ENCODE measurements at regions not wholly inside any gene's neighbourhood (a gene's known extent, or its start where the extent isn't known, plus 50 kb on each side); places are given as distances from the start of the nearest gene placed in this dataset.

DNA sequence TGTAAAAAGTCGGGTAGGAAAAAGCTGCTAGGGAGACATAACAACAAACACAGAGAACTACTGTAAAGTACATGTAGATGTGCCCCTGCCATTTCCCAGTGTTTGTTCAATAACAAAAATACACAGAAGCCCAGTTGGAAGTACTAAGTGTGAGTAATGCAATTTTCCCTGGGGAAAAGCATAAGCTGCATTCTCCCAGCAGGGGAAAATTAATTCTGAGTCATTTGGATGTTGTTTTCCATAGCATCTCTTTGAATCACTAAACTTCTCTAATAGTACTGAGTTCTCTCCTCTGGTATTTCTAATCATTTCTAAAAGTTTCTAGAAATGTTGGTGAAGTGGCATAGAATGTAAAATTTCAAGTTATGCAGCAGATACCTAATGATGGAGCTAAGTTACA is 1114.9 kb downstream of the C4orf33 start:
- Histone ChIP-seq H3K27me3 (ENCODE audit: control insufficient read depth in 1 of 2, insufficient read depth in 2 of 2, low read length in 2 of 2) (no peaks in the 10 kb centered on the region), H3K9me3 (ENCODE audit: control insufficient read depth in 1 of 2, low read length in 2 of 2) (no peaks in the 10 kb centered on the region), H3K4me3 (ENCODE audit: low read depth in 1 of 2, low read length in 2 of 2) (no peak overlapping the region), H3K27ac (ENCODE audit: low read depth, low read length) (no peak overlapping the region), H3K4me1 (ENCODE audit: control insufficient read depth in 1 of 2, insufficient read depth in 2 of 2, low read length in 2 of 2) (no peaks in the 10 kb centered on the region), H3K36me3 (ENCODE audit: control insufficient read depth in 1 of 2, insufficient read depth in 2 of 2, low read length in 2 of 2) (no peaks in the 10 kb centered on the region), H3K9ac (ENCODE audit: low read depth in 1 of 2, low read length in 2 of 2) (no peak overlapping the region)

DNA sequence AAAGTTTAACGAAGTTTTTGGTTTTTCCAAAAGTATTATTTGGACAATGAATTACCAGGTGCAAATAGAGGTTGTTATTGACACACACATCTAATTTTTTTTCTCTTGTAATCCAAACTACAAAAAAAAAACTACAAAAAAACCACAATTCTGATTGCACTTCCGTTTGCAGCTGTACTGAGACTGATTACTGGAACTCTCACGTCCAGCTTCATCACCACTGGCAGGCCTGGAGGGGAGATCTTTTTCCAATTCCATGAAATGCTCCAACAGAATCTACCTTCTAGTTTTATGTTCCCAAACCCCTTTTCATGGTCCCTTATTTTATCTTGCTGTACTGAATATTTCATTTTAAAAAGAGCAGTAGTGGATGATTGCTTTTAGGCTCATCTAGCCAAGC is 1118.3 kb downstream of the C4orf33 start:
- H3K36me3 ChIP-seq (ENCODE audit: control insufficient read depth in 1 of 2, insufficient read depth in 2 of 2, low read length in 2 of 2) = no peaks in the 10 kb centered on the region
- no peaks in the 10 kb centered on the region for H3K9me3 ChIP-seq (ENCODE audit: control insufficient read depth in 1 of 2, low read length in 2 of 2)
- no peak overlapping the region for H3K9ac ChIP-seq (ENCODE audit: low read depth in 1 of 2, low read length in 2 of 2)
- H3K27me3 ChIP-seq (ENCODE audit: control insufficient read depth in 1 of 2, insufficient read depth in 2 of 2, low read length in 2 of 2) = no peaks in the 10 kb centered on the region
- no peaks in the 10 kb centered on the region for H3K4me1 ChIP-seq (ENCODE audit: control insufficient read depth in 1 of 2, insufficient read depth in 2 of 2, low read length in 2 of 2)
- H3K27ac ChIP-seq (ENCODE audit: low read depth, low read length) = no peak overlapping the region
- H3K4me3 ChIP-seq (ENCODE audit: low read depth in 1 of 2, low read length in 2 of 2) = no peak overlapping the region

DNA sequence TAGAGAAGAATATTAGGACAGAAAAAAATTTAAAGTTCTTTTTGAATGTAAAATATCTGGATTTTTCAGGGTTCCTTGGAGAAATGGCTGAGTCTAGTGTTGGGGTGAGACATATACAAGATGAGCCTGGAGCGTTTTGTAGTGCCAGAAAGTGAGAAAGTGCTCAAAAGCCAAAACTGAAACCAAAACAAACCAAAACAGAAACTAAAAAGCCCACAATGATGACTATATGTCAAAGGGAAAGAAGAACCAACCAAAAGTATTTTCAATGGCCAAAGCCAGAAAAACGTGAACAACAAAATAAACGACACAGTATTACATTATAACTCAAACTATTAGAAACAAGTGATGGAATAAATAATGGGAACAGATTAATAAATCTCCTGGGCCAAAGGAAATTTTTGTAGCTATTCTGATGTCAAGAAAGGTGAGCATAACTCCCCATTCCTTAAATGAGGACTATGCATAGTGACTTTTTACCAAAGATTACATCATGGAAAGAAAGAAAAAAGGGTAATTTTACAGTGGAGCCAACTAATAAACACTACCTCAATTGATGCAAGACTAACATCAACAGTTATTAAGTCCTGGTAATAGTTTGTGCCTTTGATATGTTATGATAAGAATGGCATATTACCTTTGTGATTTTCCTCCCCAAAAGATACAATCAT is 1137.6 kb downstream of the C4orf33 start:
- Histone ChIP-seq H3K4me3 (ENCODE audit: low read depth in 1 of 2, low read length in 2 of 2) (no peak overlapping the region), H3K36me3 (ENCODE audit: control insufficient read depth in 1 of 2, insufficient read depth in 2 of 2, low read length in 2 of 2) (no peaks in the 10 kb centered on the region), H3K9me3 (ENCODE audit: control insufficient read depth in 1 of 2, low read length in 2 of 2) (no peaks in the 10 kb centered on the region), H3K27ac (ENCODE audit: low read depth, low read length) (no peak overlapping the region), H3K9ac (ENCODE audit: low read depth in 1 of 2, low read length in 2 of 2) (no peak overlapping the region), H3K4me1 (ENCODE audit: control insufficient read depth in 1 of 2, insufficient read depth in 2 of 2, low read length in 2 of 2) (no peaks in the 10 kb centered on the region), H3K27me3 (ENCODE audit: control insufficient read depth in 1 of 2, insufficient read depth in 2 of 2, low read length in 2 of 2) (no peaks in the 10 kb centered on the region)

DNA sequence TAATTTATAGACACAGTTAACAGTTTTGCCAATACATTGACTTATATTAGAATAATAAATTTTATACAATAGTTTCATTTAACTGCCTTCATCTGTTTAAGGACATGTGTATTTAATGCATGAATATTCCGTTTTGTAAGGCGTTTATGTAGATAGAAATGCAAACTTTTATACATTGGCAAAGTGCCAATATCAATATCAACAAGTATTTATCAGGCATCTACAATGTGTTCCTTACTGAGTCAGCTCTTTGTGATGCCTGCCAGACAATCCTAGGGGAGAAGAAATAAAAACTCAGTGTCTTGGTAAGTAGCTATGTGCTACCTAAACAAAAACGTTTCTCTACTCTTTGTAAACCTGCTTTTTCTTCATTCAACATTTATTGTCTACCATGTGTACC is 1142.2 kb downstream of the C4orf33 start:
- Histone ChIP-seq H3K36me3 (ENCODE audit: control insufficient read depth in 1 of 2, insufficient read depth in 2 of 2, low read length in 2 of 2) (no peaks in the 10 kb centered on the region), H3K27ac (ENCODE audit: low read depth, low read length) (no peak overlapping the region), H3K27me3 (ENCODE audit: control insufficient read depth in 1 of 2, insufficient read depth in 2 of 2, low read length in 2 of 2) (no peaks in the 10 kb centered on the region), H3K9ac (ENCODE audit: low read depth in 1 of 2, low read length in 2 of 2) (no peak overlapping the region), H3K9me3 (ENCODE audit: control insufficient read depth in 1 of 2, low read length in 2 of 2) (no peaks in the 10 kb centered on the region), H3K4me1 (ENCODE audit: control insufficient read depth in 1 of 2, insufficient read depth in 2 of 2, low read length in 2 of 2) (no peaks in the 10 kb centered on the region), H3K4me3 (ENCODE audit: low read depth in 1 of 2, low read length in 2 of 2) (no peak overlapping the region)

DNA sequence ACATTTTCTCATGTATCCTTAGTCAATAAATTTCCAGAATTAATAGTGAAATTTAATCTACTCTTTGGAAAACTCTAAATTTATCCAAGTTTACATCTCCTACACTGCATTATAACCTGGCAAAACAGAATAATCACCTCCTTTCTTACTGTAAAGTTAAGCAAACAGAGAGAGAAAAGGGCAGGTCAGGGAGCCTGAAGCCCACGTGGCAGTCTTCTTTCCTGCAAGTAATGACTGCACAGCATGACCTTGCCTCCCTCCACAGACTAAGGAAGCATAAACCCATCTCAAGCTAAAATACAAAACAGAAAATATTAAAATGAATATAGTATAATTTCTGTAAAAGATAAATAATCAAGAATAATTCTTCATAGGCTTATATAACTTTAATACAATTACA is 1153.0 kb downstream of the C4orf33 start:
- Histone ChIP-seq H3K27me3 (ENCODE audit: control insufficient read depth in 1 of 2, insufficient read depth in 2 of 2, low read length in 2 of 2) (no peaks in the 10 kb centered on the region), H3K36me3 (ENCODE audit: control insufficient read depth in 1 of 2, insufficient read depth in 2 of 2, low read length in 2 of 2) (no peaks in the 10 kb centered on the region), H3K4me3 (ENCODE audit: low read depth in 1 of 2, low read length in 2 of 2) (no peak overlapping the region), H3K9ac (ENCODE audit: low read depth in 1 of 2, low read length in 2 of 2) (no peak overlapping the region), H3K27ac (ENCODE audit: low read depth, low read length) (no peak overlapping the region), H3K4me1 (ENCODE audit: control insufficient read depth in 1 of 2, insufficient read depth in 2 of 2, low read length in 2 of 2) (no peaks in the 10 kb centered on the region), H3K9me3 (ENCODE audit: control insufficient read depth in 1 of 2, low read length in 2 of 2) (no peaks in the 10 kb centered on the region)

DNA sequence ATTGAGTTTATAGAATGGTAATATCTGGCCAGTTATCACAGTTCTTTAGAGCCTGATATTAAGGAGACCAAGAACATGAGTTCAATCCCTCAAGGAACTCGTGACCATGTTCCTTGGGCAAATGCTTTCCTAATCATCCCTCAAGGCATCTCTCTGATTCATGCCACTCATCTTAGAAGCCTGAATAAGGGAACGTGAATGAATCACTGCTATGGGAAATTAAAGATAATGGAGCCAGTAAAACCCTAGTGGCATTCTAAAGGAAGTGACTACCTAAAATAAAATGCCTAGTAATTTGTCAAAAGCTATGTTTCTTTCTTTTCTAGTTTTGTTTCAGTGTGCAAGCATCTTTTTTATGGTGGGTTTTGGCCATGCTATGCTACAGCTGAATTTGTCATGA is 1161.3 kb downstream of the C4orf33 start:
- H3K9ac ChIP-seq (ENCODE audit: low read depth in 1 of 2, low read length in 2 of 2) = no peak overlapping the region
- H3K4me1 ChIP-seq (ENCODE audit: control insufficient read depth in 1 of 2, insufficient read depth in 2 of 2, low read length in 2 of 2) = no peaks in the 10 kb centered on the region
- no peak overlapping the region for H3K27ac ChIP-seq (ENCODE audit: low read depth, low read length)
- no peaks in the 10 kb centered on the region for H3K27me3 ChIP-seq (ENCODE audit: control insufficient read depth in 1 of 2, insufficient read depth in 2 of 2, low read length in 2 of 2)
- no peaks in the 10 kb centered on the region for H3K36me3 ChIP-seq (ENCODE audit: control insufficient read depth in 1 of 2, insufficient read depth in 2 of 2, low read length in 2 of 2)
- H3K4me3 ChIP-seq (ENCODE audit: low read depth in 1 of 2, low read length in 2 of 2) = no peak overlapping the region
- H3K9me3 ChIP-seq (ENCODE audit: control insufficient read depth in 1 of 2, low read length in 2 of 2) = no peaks in the 10 kb centered on the region

DNA sequence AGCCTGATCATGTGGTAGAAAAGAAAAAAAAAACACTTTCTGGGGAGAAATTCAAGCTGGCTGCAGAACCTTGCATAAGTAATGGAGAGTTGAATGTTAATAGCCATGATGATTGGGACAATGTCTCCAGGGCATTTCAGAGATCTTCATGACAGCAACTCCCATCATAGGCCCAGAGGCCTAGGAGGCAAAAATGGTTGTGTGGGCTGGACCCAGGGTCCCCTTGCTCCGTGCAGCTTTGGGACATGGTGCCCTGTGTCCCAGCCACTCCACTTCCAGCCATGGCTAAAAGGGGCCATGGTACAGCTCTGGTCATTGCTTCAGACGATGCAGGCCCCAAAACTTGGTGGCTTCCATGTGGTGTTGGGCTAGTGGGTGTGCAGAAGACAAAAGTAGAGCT is 1170.9 kb downstream of the C4orf33 start:
- Histone ChIP-seq H3K27ac (ENCODE audit: low read depth, low read length) (no peak overlapping the region), H3K4me1 (ENCODE audit: control insufficient read depth in 1 of 2, insufficient read depth in 2 of 2, low read length in 2 of 2) (no peaks in the 10 kb centered on the region), H3K27me3 (ENCODE audit: control insufficient read depth in 1 of 2, insufficient read depth in 2 of 2, low read length in 2 of 2) (no peaks in the 10 kb centered on the region), H3K4me3 (ENCODE audit: low read depth in 1 of 2, low read length in 2 of 2) (no peak overlapping the region), H3K9ac (ENCODE audit: low read depth in 1 of 2, low read length in 2 of 2) (no peak overlapping the region), H3K36me3 (ENCODE audit: control insufficient read depth in 1 of 2, insufficient read depth in 2 of 2, low read length in 2 of 2) (no peaks in the 10 kb centered on the region), H3K9me3 (ENCODE audit: control insufficient read depth in 1 of 2, low read length in 2 of 2) (no peaks in the 10 kb centered on the region)

DNA sequence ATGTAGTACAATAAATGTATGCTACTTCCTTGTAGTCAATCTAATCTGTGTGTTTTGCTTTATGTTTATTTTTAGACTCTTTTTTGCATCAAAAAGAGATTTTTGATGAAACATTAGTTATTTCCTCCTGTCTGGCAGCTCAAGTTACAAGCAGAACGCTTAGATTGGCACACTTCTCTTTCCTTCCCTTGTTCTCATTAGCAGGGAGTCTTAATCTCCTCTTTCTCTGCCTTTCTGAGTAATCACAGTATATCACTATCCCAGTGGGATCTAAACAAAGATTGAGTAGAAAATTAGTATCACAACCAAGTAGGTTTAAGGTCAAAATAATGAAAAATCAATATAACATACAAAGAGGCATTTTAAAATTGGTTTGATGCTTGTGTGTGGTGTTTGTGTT is 1192.6 kb downstream of the C4orf33 start:
- no peaks in the 10 kb centered on the region for H3K4me1 ChIP-seq (ENCODE audit: control insufficient read depth in 1 of 2, insufficient read depth in 2 of 2, low read length in 2 of 2)
- no peak overlapping the region for H3K4me3 ChIP-seq (ENCODE audit: low read depth in 1 of 2, low read length in 2 of 2)
- H3K9ac ChIP-seq (ENCODE audit: low read depth in 1 of 2, low read length in 2 of 2) = no peak overlapping the region
- H3K9me3 ChIP-seq (ENCODE audit: control insufficient read depth in 1 of 2, low read length in 2 of 2) = no peaks in the 10 kb centered on the region
- H3K36me3 ChIP-seq (ENCODE audit: control insufficient read depth in 1 of 2, insufficient read depth in 2 of 2, low read length in 2 of 2) = no peaks in the 10 kb centered on the region
- H3K27ac ChIP-seq (ENCODE audit: low read depth, low read length) = no peak overlapping the region
- no peaks in the 10 kb centered on the region for H3K27me3 ChIP-seq (ENCODE audit: control insufficient read depth in 1 of 2, insufficient read depth in 2 of 2, low read length in 2 of 2)

DNA sequence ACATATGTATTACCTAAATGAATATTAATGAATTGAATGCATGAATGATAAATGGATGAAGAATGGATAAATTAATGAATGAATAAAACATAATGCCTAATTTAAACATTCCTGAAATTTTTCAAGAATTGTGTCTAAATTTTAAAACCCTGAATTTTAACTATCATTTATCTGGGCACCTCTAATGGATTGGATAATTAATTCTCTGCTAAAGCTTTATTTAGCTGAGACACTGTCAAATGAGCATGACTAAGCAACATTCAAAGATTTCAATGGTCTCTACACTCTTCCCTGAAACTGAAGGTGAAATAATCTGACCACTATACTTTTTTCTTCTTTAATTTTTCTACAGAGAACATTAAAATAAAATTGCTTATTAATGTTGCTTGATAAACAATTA is 1197.7 kb downstream of the C4orf33 start:
- Histone ChIP-seq H3K27me3 (ENCODE audit: control insufficient read depth in 1 of 2, insufficient read depth in 2 of 2, low read length in 2 of 2) (no peaks in the 10 kb centered on the region), H3K36me3 (ENCODE audit: control insufficient read depth in 1 of 2, insufficient read depth in 2 of 2, low read length in 2 of 2) (no peaks in the 10 kb centered on the region), H3K27ac (ENCODE audit: low read depth, low read length) (no peak overlapping the region), H3K4me1 (ENCODE audit: control insufficient read depth in 1 of 2, insufficient read depth in 2 of 2, low read length in 2 of 2) (no peaks in the 10 kb centered on the region), H3K4me3 (ENCODE audit: low read depth in 1 of 2, low read length in 2 of 2) (no peak overlapping the region), H3K9me3 (ENCODE audit: control insufficient read depth in 1 of 2, low read length in 2 of 2) (no peaks in the 10 kb centered on the region), H3K9ac (ENCODE audit: low read depth in 1 of 2, low read length in 2 of 2) (no peak overlapping the region)

DNA sequence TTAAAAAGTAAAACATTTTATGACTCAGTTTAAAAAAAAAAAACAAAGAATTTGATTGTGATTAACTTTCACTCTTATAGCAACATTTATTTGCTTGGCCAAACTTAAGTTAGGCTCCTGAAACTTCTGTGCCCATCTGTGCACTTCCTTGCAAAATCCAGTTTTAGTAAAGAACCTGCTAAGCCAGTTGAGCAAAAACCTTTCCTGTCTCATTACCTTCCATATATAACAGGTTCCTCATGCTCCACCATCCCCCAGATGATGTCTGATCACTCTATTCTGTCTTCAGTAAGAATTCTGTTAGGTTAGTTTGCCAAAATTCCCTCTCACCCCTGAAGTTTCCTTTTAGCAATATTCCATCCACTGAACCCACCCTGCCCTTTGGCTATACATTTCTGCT is 1200.5 kb downstream of the C4orf33 start:
- Histone ChIP-seq H3K4me1 (ENCODE audit: control insufficient read depth in 1 of 2, insufficient read depth in 2 of 2, low read length in 2 of 2) (no peaks in the 10 kb centered on the region), H3K9me3 (ENCODE audit: control insufficient read depth in 1 of 2, low read length in 2 of 2) (no peaks in the 10 kb centered on the region), H3K27ac (ENCODE audit: low read depth, low read length) (no peak overlapping the region), H3K27me3 (ENCODE audit: control insufficient read depth in 1 of 2, insufficient read depth in 2 of 2, low read length in 2 of 2) (no peaks in the 10 kb centered on the region), H3K9ac (ENCODE audit: low read depth in 1 of 2, low read length in 2 of 2) (no peak overlapping the region), H3K4me3 (ENCODE audit: low read depth in 1 of 2, low read length in 2 of 2) (no peak overlapping the region), H3K36me3 (ENCODE audit: control insufficient read depth in 1 of 2, insufficient read depth in 2 of 2, low read length in 2 of 2) (no peaks in the 10 kb centered on the region)

DNA sequence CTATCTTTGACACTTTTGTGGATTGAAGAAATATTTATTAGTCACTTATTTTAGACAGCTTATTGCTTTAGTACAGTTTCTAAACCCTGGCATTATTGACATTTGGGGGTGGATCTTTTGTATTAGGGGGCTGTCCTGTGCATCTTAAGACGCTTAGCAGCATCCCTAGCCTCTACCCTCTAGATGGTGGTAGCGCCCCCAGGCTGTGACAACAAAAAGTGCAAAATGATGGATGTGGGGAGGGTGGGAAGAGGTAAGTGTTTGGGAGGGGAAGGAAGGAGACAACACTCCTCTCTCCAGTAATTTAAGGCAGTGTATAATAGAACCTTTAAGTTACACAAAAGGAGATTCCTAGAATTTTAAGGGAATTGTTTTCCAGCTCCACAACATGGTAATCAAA is 1210.6 kb downstream of the C4orf33 start:
- no peaks in the 10 kb centered on the region for H3K4me1 ChIP-seq (ENCODE audit: control insufficient read depth in 1 of 2, insufficient read depth in 2 of 2, low read length in 2 of 2)
- H3K27me3 ChIP-seq (ENCODE audit: control insufficient read depth in 1 of 2, insufficient read depth in 2 of 2, low read length in 2 of 2) = no peaks in the 10 kb centered on the region
- no peaks in the 10 kb centered on the region for H3K36me3 ChIP-seq (ENCODE audit: control insufficient read depth in 1 of 2, insufficient read depth in 2 of 2, low read length in 2 of 2)
- no peak overlapping the region for H3K27ac ChIP-seq (ENCODE audit: low read depth, low read length)
- no peak overlapping the region for H3K4me3 ChIP-seq (ENCODE audit: low read depth in 1 of 2, low read length in 2 of 2)
- no peaks in the 10 kb centered on the region for H3K9me3 ChIP-seq (ENCODE audit: control insufficient read depth in 1 of 2, low read length in 2 of 2)
- no peak overlapping the region for H3K9ac ChIP-seq (ENCODE audit: low read depth in 1 of 2, low read length in 2 of 2)
